CD14-positive monocyte (primary cell): ENCODE measurements at regions not wholly inside any gene's neighbourhood (a gene's known extent, or its start where the extent isn't known, plus 50 kb on each side); places are given as distances from the start of the nearest gene placed in this dataset.

Experiments used
- DNase-seq, 3 donors: peaks; one replicate each; pipeline ENCODE4 v3.0.0-alpha.2; 2011 to 2022
- H2AFZ ChIP-seq: 2 replicates; pipeline ENCODE4 v1.6.0; 2012; ENCODE audit warnings: mild to moderate bottlenecking, low read depth, low read length, inconsistent platforms; ENCODE audit not compliant: insufficient read depth, poor library complexity, severe bottlenecking
- H3K27ac ChIP-seq, 2 donors: 1 replicate in 1 of 2; 2 replicates in 1 of 2; pipeline ENCODE4 v1.5.1; 2012 to 2013; ENCODE audit warnings: low read length in 2 of 2, control low read depth in 1 of 2, inconsistent platforms in 1 of 2, low read depth in 1 of 2, mild to moderate bottlenecking in 1 of 2
- H3K27me3 ChIP-seq, 2 donors: one replicate each; pipeline versions ENCODE4 v1.6.0 to v1.6.1; 2011 to 2013; ENCODE audit warnings: low read length in 2 of 2; ENCODE audit not compliant: control insufficient read depth in 2 of 2, insufficient read depth in 2 of 2
- H3K36me3 ChIP-seq, 2 donors: replicated peaks in 1 of 2; 1 replicate in 1 of 2; 2 replicates in 1 of 2; pipeline versions ENCODE4 v1.5.1 to v1.6.1; 2012 to 2013; ENCODE audit warnings: low read length in 2 of 2, control low read depth in 1 of 2, inconsistent platforms in 1 of 2, mild to moderate bottlenecking in 1 of 2; ENCODE audit not compliant: insufficient read depth in 2 of 2, control insufficient read depth in 1 of 2
- H3K4me1 ChIP-seq, 2 donors: 1 replicate in 1 of 2; 2 replicates in 1 of 2; pipeline versions ENCODE4 v1.5.1 to v1.6.1; 2012 to 2013; ENCODE audit warnings: low read length in 2 of 2, control low read depth in 1 of 2, inconsistent platforms in 1 of 2, mild to moderate bottlenecking in 1 of 2, moderate library complexity in 1 of 2; ENCODE audit not compliant: insufficient read depth in 2 of 2, control insufficient read depth in 1 of 2
- H3K4me2 ChIP-seq: replicated peaks from 2 replicates; pipeline ENCODE3; 2012; ENCODE audit warnings: low read length, moderate library complexity, mild to moderate bottlenecking; ENCODE audit not compliant: poor library complexity, severe bottlenecking; ENCODE audit errors: extremely low read depth
- H3K4me3 ChIP-seq, 3 experiments: fragments of 200-600 bp in 1 of 3; sonication (generic) in 1 of 3; replicated peaks in 1 of 3; 1 replicate in 2 of 3; 2 replicates in 1 of 3; pipeline ENCODE4 v1.5.1; 2011 to 2013; ENCODE audit warnings: low read length in 3 of 3, mild to moderate bottlenecking in 3 of 3, control low read depth in 2 of 3, low read depth in 2 of 3, inconsistent platforms in 1 of 3, moderate library complexity in 1 of 3
- H3K79me2 ChIP-seq: 2 replicates; pipeline ENCODE4 v1.6.0; 2012; ENCODE audit warnings: mild to moderate bottlenecking, control low read depth, inconsistent platforms, low read length, moderate library complexity; ENCODE audit not compliant: insufficient read depth
- H3K9ac ChIP-seq: 2 replicates; pipeline ENCODE4 v1.6.0; 2017; ENCODE audit warnings: low read length, mild to moderate bottlenecking; ENCODE audit not compliant: insufficient read depth, poor library complexity, severe bottlenecking
- H3K9me3 ChIP-seq, 2 donors: replicated peaks in 1 of 2; 1 replicate in 1 of 2; 2 replicates in 1 of 2; pipeline versions ENCODE4 v1.5.1 to v1.6.1; 2012 to 2013; ENCODE audit warnings: low read length in 2 of 2, control low read depth in 1 of 2; ENCODE audit not compliant: control insufficient read depth in 1 of 2, insufficient read depth in 1 of 2
- H4K20me1 ChIP-seq: 2 replicates; pipeline ENCODE4 v1.6.0; 2012; ENCODE audit warnings: mild to moderate bottlenecking, low read length, control low read depth, moderate library complexity; ENCODE audit not compliant: insufficient read depth
- H3K27ac Mint-ChIP-seq, 7 donors: one replicate each; pipeline ENCODE4 v1.8.0; 2020; ENCODE audit warnings: mild to moderate bottlenecking in 7 of 7, mixed read lengths in 7 of 7, moderate library complexity in 6 of 7, inconsistent platforms in 2 of 7
- H3K27me3 Mint-ChIP-seq, 3 donors: one replicate each; pipeline ENCODE4 v1.8.0; 2021 to 2022; ENCODE audit warnings: low read depth in 3 of 3, mild to moderate bottlenecking in 3 of 3, mixed read lengths in 3 of 3, moderate library complexity in 3 of 3, inconsistent platforms in 1 of 3
- H3K36me3 Mint-ChIP-seq, 2 donors: one replicate each; pipeline ENCODE4 v1.8.0; 2020; ENCODE audit warnings: mixed read lengths in 2 of 2, inconsistent platforms in 1 of 2, mild to moderate bottlenecking in 1 of 2
- H3K4me1 Mint-ChIP-seq: one replicate; pipeline ENCODE4 v1.8.0; 2020; ENCODE audit warnings: mild to moderate bottlenecking, mixed read lengths
- H3K4me3 Mint-ChIP-seq, 2 donors: one replicate each; pipeline ENCODE4 v1.8.0; 2020; ENCODE audit warnings: mild to moderate bottlenecking in 2 of 2, mixed read lengths in 2 of 2, moderate library complexity in 1 of 2
- H3K9me3 Mint-ChIP-seq, 7 donors: one replicate each; pipeline ENCODE4 v1.8.0; 2020 to 2022; ENCODE audit warnings: mixed read lengths in 7 of 7, mild to moderate bottlenecking in 6 of 7, moderate library complexity in 6 of 7, inconsistent platforms in 2 of 7
- CTCF ChIP-seq: fragments of 200-600 bp; IDR thresholded peaks from one replicate; pipeline ENCODE4 v1.8.0; 2022; ENCODE audit warnings: antibody characterized with exemption, mild to moderate bottlenecking
- WGBS: methylation state at CpG from one replicate; pipeline ENCODE4 v1.1.5; 2013; ENCODE audit warnings: missing lambda C conversion rate; ENCODE audit not compliant: insufficient coverage; 5-methylcytosine and 5-hydroxymethylcytosine counted together
- intact Hi-C, 2 donors: fragments of 100-400 bp; cut with micrococcal nuclease; formaldehyde crosslinking; loops; one replicate each; pipeline versions ENCODE4 v1.15.0 to v1.15.1; 2023

GRCh38 chr10:71090801-71091200 is 121.6 kb upstream of the UNC5B start:
- no peak overlapping the region for H3K27ac Mint-ChIP-seq
- no peak overlapping the region for H3K4me2 ChIP-seq
- H3K9me3 Mint-ChIP-seq = peaks cover 7 to 28% (median 13%) of the 10 kb centered on the region in 7 donors
- no peaks in the 10 kb centered on the region for H3K36me3 Mint-ChIP-seq
- H3K27ac ChIP-seq = no peak overlapping the region
- H3K27me3 ChIP-seq = no peaks in the 10 kb centered on the region
- H2AFZ ChIP-seq = no peak overlapping the region
- H3K9me3 ChIP-seq = peaks cover 11 to 14% of the 10 kb centered on the region in 2 donors
- intact Hi-C loops = no loop called here
- H3K4me1 Mint-ChIP-seq = no peaks in the 10 kb centered on the region
- no peaks in the 10 kb centered on the region for H4K20me1 ChIP-seq
- no peak overlapping the region for H3K4me3 ChIP-seq
- H3K79me2 ChIP-seq = no peaks in the 10 kb centered on the region
- no peak for TF ChIP-seq CTCF
- no peaks in the 10 kb centered on the region for H3K36me3 ChIP-seq
- no peak overlapping the region for H3K9ac ChIP-seq
- DNase-seq = peak in 1 of 3 donors; percentile 1
- no peaks in the 10 kb centered on the region for H3K4me1 ChIP-seq
- no peak overlapping the region for H3K4me3 Mint-ChIP-seq
- WGBS = 88% methylated on average over 10 of the region's 10 CpGs
- peaks cover 3 to 7% (median 7%) of the 10 kb centered on the region in 3 donors for H3K27me3 Mint-ChIP-seq

GRCh38 chr10:71092812-71093401 is 119.5 kb upstream of the UNC5B start:
- no peak overlapping the region for H3K27ac Mint-ChIP-seq
- H3K4me1 ChIP-seq = no peaks in the 10 kb centered on the region
- no peak overlapping the region for H3K9ac ChIP-seq
- no peak overlapping the region for H3K4me2 ChIP-seq
- H3K9me3 Mint-ChIP-seq = peaks cover 7 to 28% (median 13%) of the 10 kb centered on the region in 7 donors
- no peaks in the 10 kb centered on the region for H3K36me3 ChIP-seq
- no peaks in the 10 kb centered on the region for H3K36me3 Mint-ChIP-seq
- 86% methylated on average over 4 of the region's 4 CpGs for WGBS
- TF ChIP-seq CTCF = no peak
- H3K4me1 Mint-ChIP-seq = no peaks in the 10 kb centered on the region
- no peaks in the 10 kb centered on the region for H3K27me3 ChIP-seq
- no peak overlapping the region for H3K27ac ChIP-seq
- peaks cover 5 to 7% (median 7%) of the 10 kb centered on the region in 3 donors for H3K27me3 Mint-ChIP-seq
- H2AFZ ChIP-seq = no peak overlapping the region
- H3K9me3 ChIP-seq = peaks cover 11 to 14% of the 10 kb centered on the region in 2 donors
- H3K4me3 Mint-ChIP-seq = no peak overlapping the region
- H4K20me1 ChIP-seq = no peaks in the 10 kb centered on the region
- no peak for DNase-seq
- H3K79me2 ChIP-seq = no peaks in the 10 kb centered on the region
- H3K4me3 ChIP-seq = no peak overlapping the region
- intact Hi-C loops = no loop called here
